KMS-11 (cell line): ENCODE measurements at regions not wholly inside any gene's neighbourhood (a gene's known extent, or its start where the extent isn't known, plus 50 kb on each side); places are given as distances from the start of the nearest gene placed in this dataset.
A peak's percentile ranks its signal among the peaks of the same experiment; 100 is the strongest.

ENCODE experiments used
- H2AFZ ChIP-seq: fragments of 200-600 bp; sonication (generic); 2 replicates; pipeline ENCODE4 v1.6.1; 2016; ENCODE audit warnings: antibody characterized with exemption, mixed run types, low read depth
- H3K27ac ChIP-seq: fragments of 200-600 bp; sonication (generic); 2 replicates; pipeline ENCODE4 v1.6.1; 2016; ENCODE audit warnings: mild to moderate bottlenecking, mixed run types
- H3K27me3 ChIP-seq: fragments of 200-600 bp; sonication (generic); 2 replicates; pipeline ENCODE4 v1.6.1; 2017; ENCODE audit warnings: mild to moderate bottlenecking, low read depth, mixed run types, moderate library complexity; ENCODE audit not compliant: insufficient read depth
- H3K36me3 ChIP-seq: fragments of 200-600 bp; sonication (generic); 2 replicates; pipeline ENCODE4 v1.6.1; 2017; ENCODE audit warnings: mild to moderate bottlenecking, mixed run types; ENCODE audit not compliant: insufficient read depth
- H3K4me1 ChIP-seq: fragments of 200-600 bp; sonication (generic); 2 replicates; pipeline ENCODE4 v1.6.1; 2016; ENCODE audit warnings: mild to moderate bottlenecking, low read depth, mixed run types; ENCODE audit not compliant: poor library complexity, severe bottlenecking
- H3K4me2 ChIP-seq: fragments of 200-600 bp; sonication (generic); 2 replicates; pipeline ENCODE4 v1.7.0; 2016; ENCODE audit warnings: mild to moderate bottlenecking, mixed run types
- H3K4me3 ChIP-seq: fragments of 200-600 bp; sonication (generic); IDR thresholded peaks from 2 replicates; pipeline ENCODE4 v1.6.1; 2017; ENCODE audit warnings: low read depth, low read length, mixed read lengths; ENCODE audit not compliant: insufficient read depth
- H3K79me2 ChIP-seq: fragments of 200-600 bp; sonication (generic); 2 replicates; pipeline ENCODE4 v1.6.1; 2016; ENCODE audit warnings: low read depth, mixed run types; ENCODE audit not compliant: insufficient read depth
- H3K9ac ChIP-seq: fragments of 200-600 bp; sonication (generic); 2 replicates; pipeline ENCODE4 v1.6.1; 2016; ENCODE audit warnings: mild to moderate bottlenecking, mixed run types
- H4K20me1 ChIP-seq: fragments of 200-600 bp; sonication (generic); 2 replicates; pipeline ENCODE4 v1.6.1; 2016; ENCODE audit warnings: mild to moderate bottlenecking, mixed run types; ENCODE audit not compliant: insufficient read depth
- CTCF ChIP-seq: fragments of 200-600 bp; sonication (generic); conservative IDR thresholded peaks from 2 replicates; pipeline ENCODE4 v1.6.1; 2017; ENCODE audit warnings: low read depth, mild to moderate bottlenecking, antibody characterized with exemption, low read length, moderate library complexity, mixed read lengths

DNA sequence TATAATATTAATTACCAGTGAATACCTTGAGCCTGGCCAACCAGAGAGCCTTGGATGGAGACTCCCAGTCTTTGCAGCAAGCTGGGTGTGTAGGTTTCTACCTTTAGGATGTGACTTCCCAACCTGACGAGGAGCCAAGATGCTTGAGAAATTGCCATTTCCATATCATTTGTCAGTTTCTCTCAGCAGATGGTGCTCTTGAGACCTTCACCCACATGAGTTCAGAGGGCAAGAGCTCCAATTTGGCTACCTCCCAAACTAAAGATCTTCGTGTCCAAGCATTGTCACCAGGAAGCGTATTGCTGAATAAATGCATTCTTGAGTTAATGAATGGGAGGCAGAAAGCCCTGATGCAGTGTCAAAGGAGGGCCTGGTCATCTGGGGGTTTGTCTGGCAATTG, 106.4 kb upstream of the TBX5 start:
- Histone ChIP-seq H3K9ac (no peak overlapping the region), H3K36me3 (no peaks in the 10 kb centered on the region), H3K27ac (no peak overlapping the region), H3K4me3 (no peak overlapping the region), H3K79me2 (no peaks in the 10 kb centered on the region), H3K4me2 (no peak overlapping the region), H3K27me3 (no peaks in the 10 kb centered on the region), H4K20me1 (no peaks in the 10 kb centered on the region), H2AFZ (no peak overlapping the region), H3K4me1 (no peaks in the 10 kb centered on the region)
- TF ChIP-seq CTCF = no peak

DNA sequence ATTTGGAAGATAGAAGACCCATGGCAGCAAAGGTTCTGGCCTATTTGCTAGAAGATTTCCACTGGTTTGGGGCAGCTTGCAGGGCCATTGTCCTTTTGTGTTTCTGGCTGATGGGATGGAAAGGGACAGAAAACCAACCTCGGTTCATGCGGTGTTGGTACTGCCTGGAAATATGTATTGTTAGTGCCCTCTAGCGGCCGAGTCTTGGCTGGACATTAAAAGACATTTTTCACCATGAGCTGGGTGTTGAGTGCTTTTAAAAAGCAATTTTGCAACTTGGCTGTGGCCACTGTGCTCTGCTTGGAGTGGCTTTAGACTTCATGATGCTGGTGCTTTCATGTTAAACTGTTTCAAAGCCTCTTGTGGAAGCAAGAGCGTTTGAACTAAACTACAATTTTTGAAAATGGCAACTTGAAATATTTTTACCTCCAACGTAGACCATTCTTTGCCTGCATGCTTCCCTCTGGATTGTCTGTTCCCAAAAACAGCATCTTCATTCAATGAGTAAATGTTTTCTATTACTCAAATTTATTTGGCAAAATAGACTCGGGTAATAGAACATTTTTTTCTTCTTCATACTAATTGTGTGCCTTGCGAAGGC, 102.7 kb upstream of the TBX5 start:
- TF ChIP-seq CTCF = peak; percentile 74
- H3K4me3 ChIP-seq = no peak overlapping the region
- H3K4me2 ChIP-seq = no peak overlapping the region
- no peaks in the 10 kb centered on the region for H3K36me3 ChIP-seq
- no peak overlapping the region for H3K27ac ChIP-seq
- no peak overlapping the region; the same call in 1 of the 2 replicates for H2AFZ ChIP-seq
- H3K27me3 ChIP-seq = no peaks in the 10 kb centered on the region
- H3K79me2 ChIP-seq = no peaks in the 10 kb centered on the region
- no peaks in the 10 kb centered on the region for H3K4me1 ChIP-seq
- H4K20me1 ChIP-seq = no peaks in the 10 kb centered on the region
- no peak overlapping the region for H3K9ac ChIP-seq

- Histone ChIP-seq H3K36me3 (no peaks in the 10 kb centered on the region), H3K79me2 (no peaks in the 10 kb centered on the region), H3K27ac (no peak overlapping the region), H3K9ac (no peak overlapping the region), H3K27me3 (no peaks in the 10 kb centered on the region), H3K4me1 (no peaks in the 10 kb centered on the region), H3K4me2 (no peak overlapping the region), H4K20me1 (no peaks in the 10 kb centered on the region), H2AFZ (no peak overlapping the region), H3K4me3 (no peak overlapping the region)
- TF ChIP-seq CTCF = no peak
Observed at GRCh38 chr12:114506651-114507050, 100.7 kb upstream of the TBX5 start.

DNA sequence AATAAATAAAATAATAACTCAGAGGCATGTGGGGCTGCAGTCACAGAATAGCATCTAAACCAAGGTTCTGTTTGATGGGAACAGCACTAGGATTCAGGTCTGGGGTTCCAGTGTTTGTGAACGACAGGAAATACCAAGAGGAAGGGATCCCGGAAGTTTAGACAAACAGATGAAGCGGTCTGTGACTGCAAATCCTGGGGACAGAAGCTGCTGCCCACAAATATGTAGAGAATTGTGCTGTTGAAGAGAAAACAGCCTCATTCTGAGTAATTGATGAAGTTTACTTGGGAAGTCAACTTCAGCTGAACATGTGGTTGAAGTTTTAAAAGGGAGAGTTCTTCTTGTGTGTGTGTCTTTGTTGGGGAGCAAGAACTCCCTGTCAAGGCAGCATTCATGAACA, 98.4 kb upstream of the TBX5 start:
- Histone ChIP-seq H3K4me1 (no peaks in the 10 kb centered on the region), H2AFZ (no peak overlapping the region), H3K79me2 (no peaks in the 10 kb centered on the region), H3K36me3 (no peaks in the 10 kb centered on the region), H3K4me3 (no peak overlapping the region), H3K27ac (no peak overlapping the region), H4K20me1 (no peaks in the 10 kb centered on the region), H3K4me2 (no peak overlapping the region), H3K9ac (no peak overlapping the region), H3K27me3 (no peaks in the 10 kb centered on the region)
- TF ChIP-seq CTCF = no peak
